Large intestine (tissue), 3 donors: ENCODE measurements at regions not wholly inside any gene's neighbourhood (a gene's known extent, or its start where the extent isn't known, plus 50 kb on each side); places are given as distances from the start of the nearest gene placed in this dataset.

ENCODE experiments used
- DNase-seq, 2 donors: peaks; one replicate each; pipeline versions ENCODE4 v3.0.0 to v3.0.0-alpha.2; 2013
- H3K27ac ChIP-seq: one replicate; pipeline ENCODE4 v1.5.1; 2013; ENCODE audit warnings: low read length
- H3K27me3 ChIP-seq: 2 replicates; pipeline ENCODE4 v1.6.1; 2013; ENCODE audit warnings: low read length; ENCODE audit not compliant: control insufficient read depth, insufficient read depth
- H3K36me3 ChIP-seq: 2 replicates; pipeline ENCODE4 v1.6.1; 2013; ENCODE audit warnings: low read length; ENCODE audit not compliant: control insufficient read depth, insufficient read depth
- H3K4me1 ChIP-seq: one replicate; pipeline ENCODE4 v1.6.1; 2013; ENCODE audit warnings: low read length; ENCODE audit not compliant: control insufficient read depth, insufficient read depth
- H3K4me3 ChIP-seq: one replicate; pipeline ENCODE4 v1.5.1; 2013; ENCODE audit warnings: low read length
- H3K9me3 ChIP-seq: one replicate; pipeline ENCODE4 v1.6.1; 2013; ENCODE audit warnings: mild to moderate bottlenecking, low read depth, low read length, moderate library complexity; ENCODE audit not compliant: control insufficient read depth
- WGBS: methylation state at CpG from one replicate; pipeline ENCODE4 v1.1.5; 2013; ENCODE audit warnings: low lambda C conversion rate; ENCODE audit not compliant: insufficient coverage; 5-methylcytosine and 5-hydroxymethylcytosine counted together

- Histone ChIP-seq H3K27ac (no peak overlapping the region), H3K4me3 (no peak overlapping the region), H3K27me3 (no peaks in the 10 kb centered on the region), H3K9me3 (no peaks in the 10 kb centered on the region), H3K36me3 (no peaks in the 10 kb centered on the region), H3K4me1 (no peaks in the 10 kb centered on the region)
- WGBS, result no CpG with 5 or more reads among the region's 1 CpG
- DNase-seq, result no peak
These were observed 335.3 kb upstream of the NECTIN3 start for GRCh38 chr3:110736332-110736731.

GRCh38 chr3:110738531-110738930, 333.1 kb upstream of the NECTIN3 start:
- no peaks in the 10 kb centered on the region for H3K36me3 ChIP-seq
- no peaks in the 10 kb centered on the region for H3K27me3 ChIP-seq
- 100% methylated on average over 1 of the region's 1 CpG for WGBS
- DNase-seq, result no peak
- no peak overlapping the region for H3K4me3 ChIP-seq
- peaks cover 11% of the 10 kb centered on the region for H3K4me1 ChIP-seq
- H3K27ac ChIP-seq, result no peak overlapping the region
- no peaks in the 10 kb centered on the region for H3K9me3 ChIP-seq

GRCh38 chr3:110741891-110742290, 329.7 kb upstream of the NECTIN3 start:
- WGBS, result 83% methylated on average over 1 of the region's 3 CpGs
- DNase-seq, result no peak
- Histone ChIP-seq H3K27ac (no peak overlapping the region), H3K4me1 (peaks cover 16% of the 10 kb centered on the region), H3K27me3 (no peaks in the 10 kb centered on the region), H3K9me3 (peaks cover 5% of the 10 kb centered on the region), H3K4me3 (no peak overlapping the region), H3K36me3 (no peaks in the 10 kb centered on the region)

- no peak overlapping the region for H3K27ac ChIP-seq
- WGBS, result no CpG with 5 or more reads among the region's 1 CpG
These were observed 328.4 kb upstream of the NECTIN3 start for GRCh38 chr3:110743202-110743601.

GRCh38 chr3:110743984-110744383, 327.6 kb upstream of the NECTIN3 start:
- Histone ChIP-seq H3K36me3 (no peaks in the 10 kb centered on the region), H3K9me3 (peaks cover 5% of the 10 kb centered on the region), H3K27me3 (no peaks in the 10 kb centered on the region), H3K4me3 (no peak overlapping the region), H3K4me1 (peaks cover 16% of the 10 kb centered on the region), H3K27ac (no peak overlapping the region)
- DNase-seq, result peak; percentile 9 to 37

More at GRCh38 chr3:110743202-110743601, 328.4 kb upstream of the NECTIN3 start:
- no peaks in the 10 kb centered on the region for H3K27me3 ChIP-seq
- peaks cover 16% of the 10 kb centered on the region for H3K4me1 ChIP-seq
- H3K36me3 ChIP-seq, result no peaks in the 10 kb centered on the region
- peak; percentile 68 to 85 for DNase-seq
- no peak overlapping the region for H3K4me3 ChIP-seq
- H3K9me3 ChIP-seq, result peaks cover 5% of the 10 kb centered on the region

- H3K36me3 ChIP-seq, result no peaks in the 10 kb centered on the region
- DNase-seq, result no peak
- 67% methylated on average over 1 of the region's 2 CpGs for WGBS
- H3K27ac ChIP-seq, result no peak overlapping the region
- peaks cover 16% of the 10 kb centered on the region for H3K4me1 ChIP-seq
- peaks cover 5% of the 10 kb centered on the region for H3K9me3 ChIP-seq
- H3K27me3 ChIP-seq, result no peaks in the 10 kb centered on the region
- H3K4me3 ChIP-seq, result no peak overlapping the region
These were observed 326.9 kb upstream of the NECTIN3 start for GRCh38 chr3:110744723-110745122.

- no CpG with 5 or more reads among the region's 6 CpGs for WGBS
These were observed 322.6 kb upstream of the NECTIN3 start for GRCh38 chr3:110749006-110749405.

GRCh38 chr3:110750201-110750600, 321.4 kb upstream of the NECTIN3 start:
- H3K27ac ChIP-seq, result no peak overlapping the region
- DNase-seq, result no peak
- H3K36me3 ChIP-seq, result no peaks in the 10 kb centered on the region
- no peaks in the 10 kb centered on the region for H3K4me1 ChIP-seq
- H3K27me3 ChIP-seq, result no peaks in the 10 kb centered on the region
- H3K9me3 ChIP-seq, result peaks cover 5% of the 10 kb centered on the region
- no peak overlapping the region for H3K4me3 ChIP-seq

More at GRCh38 chr3:110749006-110749405, 322.6 kb upstream of the NECTIN3 start:
- H3K4me1 ChIP-seq, result peaks cover 2% of the 10 kb centered on the region
- H3K27me3 ChIP-seq, result no peaks in the 10 kb centered on the region
- no peaks in the 10 kb centered on the region for H3K36me3 ChIP-seq
- no peak overlapping the region for H3K27ac ChIP-seq
- H3K9me3 ChIP-seq, result peaks cover 5% of the 10 kb centered on the region
- no peak overlapping the region for H3K4me3 ChIP-seq
- DNase-seq, result no peak

- H3K27ac ChIP-seq, result no peak overlapping the region
- H3K36me3 ChIP-seq, result no peaks in the 10 kb centered on the region
- H3K27me3 ChIP-seq, result no peaks in the 10 kb centered on the region
- no peaks in the 10 kb centered on the region for H3K4me1 ChIP-seq
- WGBS, result 88% methylated on average over 1 of the region's 3 CpGs
- no peaks in the 10 kb centered on the region for H3K9me3 ChIP-seq
- no peak for DNase-seq
- no peak overlapping the region for H3K4me3 ChIP-seq
These were observed 319.3 kb upstream of the NECTIN3 start for GRCh38 chr3:110752307-110752706.

- Histone ChIP-seq H3K36me3 (no peaks in the 10 kb centered on the region), H3K9me3 (no peaks in the 10 kb centered on the region), H3K4me1 (no peaks in the 10 kb centered on the region), H3K4me3 (no peak overlapping the region), H3K27me3 (no peaks in the 10 kb centered on the region), H3K27ac (no peak overlapping the region)
- WGBS, result no CpG with 5 or more reads among the region's 1 CpG
- no peak for DNase-seq
These were observed 318.1 kb upstream of the NECTIN3 start for GRCh38 chr3:110753516-110753915.

- no peaks in the 10 kb centered on the region for H3K9me3 ChIP-seq
- no peaks in the 10 kb centered on the region for H3K4me1 ChIP-seq
- no peak for DNase-seq
- no peaks in the 10 kb centered on the region for H3K27me3 ChIP-seq
- WGBS, result no CpG with 5 or more reads among the region's 3 CpGs
- no peak overlapping the region for H3K27ac ChIP-seq
- H3K4me3 ChIP-seq, result no peak overlapping the region
- no peaks in the 10 kb centered on the region for H3K36me3 ChIP-seq
These were observed 317.3 kb upstream of the NECTIN3 start for GRCh38 chr3:110754212-110754916.
